Endothelial cell of umbilical vein (primary cell): ENCODE measurements at regions not wholly inside any gene's neighbourhood (a gene's known extent, or its start where the extent isn't known, plus 50 kb on each side); places are given as distances from the start of the nearest gene placed in this dataset.

Experiments used
- GATA2 ChIP-seq: IDR thresholded peaks from 2 replicates; pipeline ENCODE4 v1.7.0; 2011; ENCODE audit warnings: low read depth, mild to moderate bottlenecking, moderate library complexity, mixed read lengths, low read length; ENCODE audit not compliant: insufficient read length, insufficient read depth
- POLR2A ChIP-seq: IDR thresholded peaks from 2 replicates; pipeline ENCODE4 v1.6.1; 2012; ENCODE audit warnings: low read depth, mild to moderate bottlenecking, control low read depth, low read length
- TF ChIP-seq, protein P1 (sequence below), 2 donors: IDR thresholded peaks; 1 replicate in 1 of 2; 2 replicates in 1 of 2; pipeline ENCODE4 v1.5.1; 2011; ENCODE audit warnings: low read length in 2 of 2, mild to moderate bottlenecking in 2 of 2, moderate library complexity in 2 of 2, control low read depth in 1 of 2, inconsistent platforms in 1 of 2, low read depth in 1 of 2; ENCODE audit not compliant: insufficient read depth in 1 of 2; ENCODE audit errors: extremely low read depth in 1 of 2

DNA sequence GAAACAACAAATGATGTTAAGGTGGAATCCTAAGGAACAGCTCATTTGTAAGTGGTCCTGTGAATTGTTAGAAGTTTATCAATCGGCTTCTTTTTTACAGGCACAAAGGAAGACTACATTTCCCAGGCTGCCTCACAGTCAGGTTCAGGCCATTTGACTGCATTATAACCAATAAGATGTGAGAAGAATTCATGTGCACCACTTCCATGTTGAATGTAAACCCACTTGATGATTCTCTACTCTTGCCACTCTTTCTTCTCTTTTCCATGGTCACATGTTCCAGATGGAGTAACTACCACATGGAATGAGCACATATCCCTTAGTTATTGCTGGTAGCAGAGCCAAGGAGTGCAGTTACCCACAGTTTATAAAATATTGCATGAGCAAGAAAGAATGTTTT, 67.1 kb upstream of the GZMB start:
- TF ChIP-seq, protein P1, sequence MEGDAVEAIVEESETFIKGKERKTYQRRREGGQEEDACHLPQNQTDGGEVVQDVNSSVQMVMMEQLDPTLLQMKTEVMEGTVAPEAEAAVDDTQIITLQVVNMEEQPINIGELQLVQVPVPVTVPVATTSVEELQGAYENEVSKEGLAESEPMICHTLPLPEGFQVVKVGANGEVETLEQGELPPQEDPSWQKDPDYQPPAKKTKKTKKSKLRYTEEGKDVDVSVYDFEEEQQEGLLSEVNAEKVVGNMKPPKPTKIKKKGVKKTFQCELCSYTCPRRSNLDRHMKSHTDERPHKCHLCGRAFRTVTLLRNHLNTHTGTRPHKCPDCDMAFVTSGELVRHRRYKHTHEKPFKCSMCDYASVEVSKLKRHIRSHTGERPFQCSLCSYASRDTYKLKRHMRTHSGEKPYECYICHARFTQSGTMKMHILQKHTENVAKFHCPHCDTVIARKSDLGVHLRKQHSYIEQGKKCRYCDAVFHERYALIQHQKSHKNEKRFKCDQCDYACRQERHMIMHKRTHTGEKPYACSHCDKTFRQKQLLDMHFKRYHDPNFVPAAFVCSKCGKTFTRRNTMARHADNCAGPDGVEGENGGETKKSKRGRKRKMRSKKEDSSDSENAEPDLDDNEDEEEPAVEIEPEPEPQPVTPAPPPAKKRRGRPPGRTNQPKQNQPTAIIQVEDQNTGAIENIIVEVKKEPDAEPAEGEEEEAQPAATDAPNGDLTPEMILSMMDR (IDR thresholded peaks at IDR 0.05; ENCODE audit: extremely low read depth in 1 of 2, insufficient read depth in 1 of 2, low read depth in 1 of 2, low read length in 2 of 2) = no peak
- no peak for TF ChIP-seq POLR2A
- TF ChIP-seq GATA2 = no peak
